GM12878 (cell line): ENCODE measurements at regions not wholly inside any gene's neighbourhood (a gene's known extent, or its start where the extent isn't known, plus 50 kb on each side); places are given as distances from the start of the nearest gene placed in this dataset.

ENCODE experiments used
- EZH2 ChIP-seq: IDR thresholded peaks from 2 replicates; pipeline ENCODE4 v1.6.1; 2012; ENCODE audit warnings: low read depth, mild to moderate bottlenecking, control low read depth, inconsistent platforms, low read length, borderline replicate concordance; ENCODE audit not compliant: control insufficient read depth
- NFYB ChIP-seq: IDR thresholded peaks from 2 replicates; pipeline ENCODE4 v1.6.1; 2011; ENCODE audit warnings: low read depth, mild to moderate bottlenecking, low read length, improper control_type of control experiment, moderate library complexity; ENCODE audit not compliant: insufficient read depth
- TF ChIP-seq, protein P1 (sequence below), 3 experiments: IDR thresholded peaks in 2 of 3; conservative IDR thresholded peaks in 1 of 3; 2 replicates each; pipeline ENCODE4 v1.5.1; 2011; ENCODE audit warnings: low read depth in 3 of 3, low read length in 3 of 3, mild to moderate bottlenecking in 3 of 3, control low read depth in 2 of 3, moderate library complexity in 2 of 3, inconsistent platforms in 1 of 3, mixed read lengths in 1 of 3; ENCODE audit not compliant: control insufficient read depth in 2 of 3, insufficient read depth in 1 of 3; ENCODE audit errors: extremely low read depth in 1 of 3

DNA sequence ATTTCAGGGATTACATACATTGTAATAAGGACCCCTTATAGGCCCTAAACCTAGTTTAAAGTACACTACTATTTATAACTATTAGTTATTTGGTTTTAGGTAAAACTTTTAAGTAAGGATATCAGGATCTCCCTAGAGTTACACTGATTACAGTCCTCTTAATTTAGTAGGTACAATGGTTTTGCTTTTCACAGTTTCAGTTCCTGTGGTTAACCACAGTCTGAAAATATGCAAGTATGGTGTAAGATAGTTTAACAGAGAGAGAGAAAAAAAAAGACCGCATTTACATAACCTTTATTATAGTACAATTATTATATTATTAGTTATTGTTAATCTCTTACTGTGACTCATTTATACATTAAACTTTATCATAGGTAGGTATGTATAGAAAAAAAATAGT lies 725.3 kb upstream of the PTPRD start:
- TF ChIP-seq EZH2 (no peak), NFYB (no peak)
- TF ChIP-seq, protein P1, sequence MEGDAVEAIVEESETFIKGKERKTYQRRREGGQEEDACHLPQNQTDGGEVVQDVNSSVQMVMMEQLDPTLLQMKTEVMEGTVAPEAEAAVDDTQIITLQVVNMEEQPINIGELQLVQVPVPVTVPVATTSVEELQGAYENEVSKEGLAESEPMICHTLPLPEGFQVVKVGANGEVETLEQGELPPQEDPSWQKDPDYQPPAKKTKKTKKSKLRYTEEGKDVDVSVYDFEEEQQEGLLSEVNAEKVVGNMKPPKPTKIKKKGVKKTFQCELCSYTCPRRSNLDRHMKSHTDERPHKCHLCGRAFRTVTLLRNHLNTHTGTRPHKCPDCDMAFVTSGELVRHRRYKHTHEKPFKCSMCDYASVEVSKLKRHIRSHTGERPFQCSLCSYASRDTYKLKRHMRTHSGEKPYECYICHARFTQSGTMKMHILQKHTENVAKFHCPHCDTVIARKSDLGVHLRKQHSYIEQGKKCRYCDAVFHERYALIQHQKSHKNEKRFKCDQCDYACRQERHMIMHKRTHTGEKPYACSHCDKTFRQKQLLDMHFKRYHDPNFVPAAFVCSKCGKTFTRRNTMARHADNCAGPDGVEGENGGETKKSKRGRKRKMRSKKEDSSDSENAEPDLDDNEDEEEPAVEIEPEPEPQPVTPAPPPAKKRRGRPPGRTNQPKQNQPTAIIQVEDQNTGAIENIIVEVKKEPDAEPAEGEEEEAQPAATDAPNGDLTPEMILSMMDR (IDR thresholded peaks at IDR 0.05 in 2 of 3, conservative IDR thresholded peaks at IDR 0.05 in 1 of 3; ENCODE audit: control insufficient read depth in 2 of 3, extremely low read depth in 1 of 3, insufficient read depth in 1 of 3, low read depth in 3 of 3, low read length in 3 of 3) = no peak
